HG02840 (cell line): ENCODE measurements at regions not wholly inside any gene's neighbourhood (a gene's known extent, or its start where the extent isn't known, plus 50 kb on each side); places are given as distances from the start of the nearest gene placed in this dataset.

ENCODE experiments used
- ATAC-seq: cut with Tn5 transposase; IDR thresholded peaks from one replicate; pipeline ENCODE4 v1.9.1; 2021; ENCODE audit warnings: mild to moderate bottlenecking, moderate library complexity, moderate number of reproducible peaks; ENCODE audit not compliant: unreplicated experiment, low FRiP score

DNA sequence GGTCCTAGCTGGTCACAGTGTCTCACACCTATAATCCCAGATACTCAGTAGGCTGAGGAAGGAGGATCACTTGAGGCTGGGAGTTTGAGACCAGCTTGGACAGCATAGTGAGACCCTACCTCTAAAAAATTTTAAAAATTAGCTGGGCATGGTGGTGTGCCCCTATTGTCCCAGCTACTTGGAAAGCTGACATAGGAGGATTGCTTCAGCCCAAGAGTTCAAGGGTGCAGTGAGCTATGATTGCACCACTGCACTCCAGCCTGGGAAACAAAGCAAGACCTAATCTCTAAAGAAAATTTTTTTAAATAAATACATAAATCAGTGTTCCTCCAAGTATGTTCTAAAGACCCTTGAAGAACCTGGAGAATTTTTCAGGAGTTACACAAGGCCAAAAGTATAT lies 50.6 kb upstream of the GNAO1 start:
- no peak for ATAC-seq

- ATAC-seq = no peak
These were observed 54.0 kb upstream of the GNAO1 start for GRCh38 chr16:56137269-56137668.

DNA sequence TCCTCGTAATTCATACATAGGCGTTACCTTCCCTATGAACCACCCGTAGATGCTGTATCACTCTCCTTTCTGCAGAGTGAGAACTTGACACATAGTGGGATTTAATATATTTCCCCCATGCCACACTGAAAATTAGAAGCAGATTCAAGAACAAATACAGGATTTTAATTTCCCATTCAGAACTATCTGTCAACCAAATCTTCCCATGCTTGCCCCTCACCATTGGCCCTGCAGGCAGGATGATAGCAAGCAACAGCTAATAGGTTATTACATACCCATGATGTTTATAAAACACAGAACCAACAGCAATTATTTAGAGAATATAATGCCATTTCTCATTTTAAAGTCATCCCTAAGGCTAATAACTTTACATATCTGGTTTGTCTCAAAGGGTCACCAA lies 55.0 kb upstream of the GNAO1 start:
- ATAC-seq = no peak

DNA sequence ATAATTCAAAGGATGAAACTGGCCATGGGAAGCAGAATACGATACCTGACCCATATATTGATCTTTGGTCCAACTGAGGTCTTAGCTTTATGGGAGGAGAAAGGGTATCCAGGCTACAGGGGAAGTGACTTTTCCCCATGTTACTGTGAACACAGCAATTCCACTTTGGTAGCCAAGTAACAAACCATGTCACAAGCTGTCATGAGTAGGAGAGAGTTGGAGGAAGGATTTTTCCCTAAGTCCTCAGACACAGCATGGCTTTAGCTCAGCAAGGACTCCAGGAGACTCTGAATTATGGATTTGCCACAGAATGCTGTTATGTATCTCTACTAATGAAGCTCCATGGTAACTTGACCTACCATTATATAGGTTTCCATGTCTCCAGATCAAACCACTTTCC lies 56.5 kb upstream of the GNAO1 start:
- no peak for ATAC-seq

- no peak for ATAC-seq
These were observed 65.4 kb upstream of the GNAO1 start for GRCh38 chr16:56125922-56126321.

DNA sequence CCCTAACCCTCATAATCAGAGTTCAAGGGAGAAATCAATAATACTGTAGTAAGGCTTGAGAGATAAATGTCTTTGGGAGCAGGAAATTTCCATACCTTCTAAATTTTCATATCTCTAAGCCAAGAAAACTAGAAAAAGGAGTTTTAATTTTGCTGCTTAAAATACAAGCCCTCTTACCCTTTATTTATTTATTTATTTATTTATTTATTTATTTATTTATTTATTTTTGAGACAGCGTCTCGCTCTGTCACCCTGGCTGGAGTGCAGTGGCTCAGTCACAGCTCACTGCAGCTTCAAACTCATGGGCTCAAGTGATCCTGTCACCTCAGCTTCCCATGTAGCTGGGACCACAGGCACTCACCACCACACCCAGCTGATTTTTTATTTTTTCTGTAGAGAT lies 69.0 kb upstream of the GNAO1 start:
- no peak for ATAC-seq

GRCh38 chr16:56121156-56121500 lies 70.2 kb upstream of the GNAO1 start:
- ATAC-seq = no peak

DNA sequence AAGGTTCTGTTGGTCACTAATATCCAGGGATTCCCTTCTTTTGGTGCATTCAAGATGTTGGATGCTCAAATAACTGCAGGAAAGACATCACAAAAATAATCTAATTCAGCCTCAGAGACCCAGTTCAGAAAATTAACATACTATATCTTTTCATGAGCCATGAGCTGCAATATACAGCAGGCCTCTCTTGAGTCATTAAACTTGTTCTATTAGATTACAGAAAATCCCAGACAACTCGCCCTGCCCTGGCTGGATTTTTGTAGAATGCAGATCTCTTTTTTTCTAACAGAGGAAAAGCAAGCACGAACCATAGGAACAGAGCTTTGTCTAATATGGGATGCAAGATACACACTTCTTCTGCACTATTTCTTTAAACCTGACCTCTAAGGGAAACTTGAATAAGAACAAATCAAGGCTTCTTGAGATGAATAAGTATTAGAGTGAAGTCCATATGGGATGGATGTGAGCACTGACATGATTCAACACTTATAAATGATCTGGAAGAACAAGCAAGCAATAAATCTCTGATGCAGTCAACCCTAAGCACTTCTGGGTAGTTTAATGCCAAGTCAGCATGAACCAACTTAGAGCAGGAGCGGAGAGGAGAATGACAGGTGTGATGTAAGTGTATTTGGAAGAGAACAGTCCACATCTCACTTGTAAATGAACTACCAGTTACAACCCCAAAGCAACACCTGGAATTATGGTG lies 70.7 kb upstream of the GNAO1 start:
- no peak for ATAC-seq

DNA sequence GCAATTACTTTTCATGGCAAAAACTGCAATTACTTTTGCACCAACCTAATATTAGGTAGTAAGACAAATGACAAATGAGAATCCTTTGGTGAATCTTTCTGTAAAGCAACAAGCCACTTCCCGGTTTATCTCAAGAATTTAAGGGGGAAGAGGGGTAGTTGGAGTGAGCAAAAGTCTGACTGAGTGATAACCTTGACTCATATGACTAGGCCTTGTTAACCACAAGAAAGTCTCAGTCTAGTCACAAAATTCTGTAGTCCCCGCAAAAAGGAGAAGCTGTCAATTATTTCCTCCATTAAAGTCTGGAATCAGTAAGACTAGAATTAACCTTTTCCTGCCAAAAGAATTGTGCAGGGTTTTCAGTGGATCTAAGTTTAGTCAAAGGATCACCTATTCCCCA lies 72.2 kb upstream of the GNAO1 start:
- no peak for ATAC-seq

- no peak for ATAC-seq
These were observed 74.7 kb upstream of the GNAO1 start for GRCh38 chr16:56116577-56116964.

- ATAC-seq = no peak
These were observed 75.3 kb upstream of the GNAO1 start for GRCh38 chr16:56115817-56116576.

DNA sequence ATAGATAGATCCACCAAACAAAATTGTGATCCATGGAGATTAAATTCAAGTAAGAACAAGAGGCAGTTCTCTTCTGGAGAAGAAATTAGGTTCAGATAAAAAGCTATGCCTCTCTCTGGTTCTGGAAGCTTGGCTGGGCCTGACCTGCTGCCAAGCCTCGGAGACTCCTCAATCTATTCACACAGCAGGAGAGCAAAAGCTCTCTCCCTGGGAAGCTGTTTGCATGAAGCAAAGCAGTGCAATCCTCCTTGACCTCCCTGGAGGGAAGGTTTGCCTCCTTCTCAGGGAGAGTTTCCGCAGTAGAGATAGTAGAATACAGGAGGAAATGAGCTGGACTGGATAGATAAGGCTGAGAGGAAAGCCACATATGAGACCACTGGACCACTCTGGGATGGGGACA lies 78.1 kb upstream of the GNAO1 start:
- ATAC-seq = no peak

DNA sequence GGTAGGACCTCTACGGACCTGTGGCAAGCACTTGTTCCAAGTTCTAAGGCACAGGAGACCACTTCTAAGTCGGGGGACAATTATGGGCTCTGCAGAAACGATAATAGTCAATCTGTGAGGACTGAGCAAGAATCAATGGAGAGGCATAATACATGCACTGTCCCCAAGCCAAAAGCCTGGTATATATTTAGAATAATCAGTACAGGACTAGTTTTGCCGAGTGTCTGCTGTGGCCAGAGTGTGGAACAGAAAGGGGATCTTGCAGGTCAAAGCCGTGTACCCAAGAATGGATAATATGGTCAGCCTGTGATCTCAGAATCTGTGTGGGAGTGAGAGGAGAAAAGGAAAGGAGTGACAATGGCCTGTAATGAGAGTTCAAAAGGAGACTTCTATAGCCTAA lies 80.2 kb upstream of the GNAO1 start:
- no peak for ATAC-seq

GRCh38 chr16:56109994-56110393 lies 81.3 kb upstream of the GNAO1 start:
- no peak for ATAC-seq

GRCh38 chr16:56109205-56109604 lies 82.1 kb upstream of the GNAO1 start:
- no peak for ATAC-seq

GRCh38 chr16:56108724-56109123 lies 82.6 kb upstream of the GNAO1 start:
- no peak for ATAC-seq

- ATAC-seq = no peak
These were observed 83.2 kb upstream of the GNAO1 start for GRCh38 chr16:56108056-56108471.

DNA sequence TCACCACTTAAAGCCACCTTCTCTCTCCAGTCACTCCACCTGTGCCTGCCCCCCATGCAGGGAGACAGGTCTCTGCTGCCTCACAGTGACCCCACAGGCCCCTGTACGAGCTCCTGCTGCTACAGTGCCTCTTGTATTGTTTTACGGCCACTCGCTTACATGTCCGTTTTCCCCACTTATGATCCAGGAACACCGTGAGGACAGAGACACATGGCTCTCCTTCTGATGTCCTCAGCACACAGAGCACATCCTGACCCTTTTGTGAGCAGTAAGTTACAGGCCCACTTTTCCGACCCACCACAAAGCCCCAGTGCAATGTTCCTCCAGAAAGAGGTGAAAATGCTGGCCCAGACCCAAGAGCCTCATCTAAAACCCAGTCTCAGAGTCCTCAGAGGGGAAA lies 84.8 kb upstream of the GNAO1 start:
- no peak for ATAC-seq

DNA sequence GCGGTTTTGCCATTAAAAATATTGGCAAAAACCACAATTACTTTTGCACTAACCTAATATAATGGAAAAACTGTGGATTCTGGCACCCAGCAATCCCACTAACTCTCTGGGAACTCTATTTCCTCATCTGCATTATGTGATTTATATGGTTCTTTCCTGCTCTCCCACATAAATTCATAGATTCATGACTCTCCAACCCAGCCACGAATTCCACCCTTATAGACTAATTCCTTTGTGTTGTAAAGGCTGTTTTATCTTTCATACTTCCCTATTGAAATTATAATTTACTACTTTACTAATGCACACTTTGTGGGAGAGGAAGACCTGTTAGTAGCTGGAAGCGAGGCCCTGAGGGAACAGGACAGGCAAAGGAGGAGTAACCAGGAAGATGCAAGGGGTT lies 88.4 kb upstream of the GNAO1 start:
- ATAC-seq = no peak

- no peak for ATAC-seq
These were observed 89.1 kb upstream of the GNAO1 start for GRCh38 chr16:56102183-56102686.

- ATAC-seq = no peak
These were observed 89.8 kb upstream of the GNAO1 start for GRCh38 chr16:56101480-56101879.

- ATAC-seq = no peak
These were observed 94.0 kb upstream of the GNAO1 start for GRCh38 chr16:56097306-56097705.
